ENCODE measurements at regions not wholly inside any gene's neighbourhood (a gene's known extent, or its start where the extent isn't known, plus 50 kb on each side); places are given as distances from the start of the nearest gene placed in this dataset.
A peak's percentile ranks its signal among the peaks of the same experiment; 100 is the strongest.

DNA sequence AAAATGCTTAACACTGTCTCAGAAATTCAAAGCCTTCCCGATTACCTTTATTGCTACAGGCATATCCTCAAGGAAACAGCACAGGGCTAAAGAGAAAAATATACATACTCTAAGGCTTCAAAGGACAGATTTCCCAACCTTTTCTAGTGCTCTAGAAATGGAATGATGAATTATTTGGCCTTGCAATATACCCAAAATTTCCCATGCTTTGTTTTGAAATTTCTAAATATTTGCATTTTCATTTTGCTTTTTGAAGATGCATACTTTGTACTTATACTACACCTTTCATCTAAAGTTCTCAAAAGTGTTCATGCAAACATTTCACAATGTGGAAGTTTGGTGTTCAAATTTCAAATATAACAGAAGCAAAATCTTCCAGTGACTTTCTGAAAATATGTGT lies 312.7 kb upstream of the PDE4D start (continued):
- TF ChIP-seq POGZ (CRISPR knock-in tag; IDR thresholded peaks at IDR 0.05) = no peak
- TF ChIP-seq, protein P1, sequence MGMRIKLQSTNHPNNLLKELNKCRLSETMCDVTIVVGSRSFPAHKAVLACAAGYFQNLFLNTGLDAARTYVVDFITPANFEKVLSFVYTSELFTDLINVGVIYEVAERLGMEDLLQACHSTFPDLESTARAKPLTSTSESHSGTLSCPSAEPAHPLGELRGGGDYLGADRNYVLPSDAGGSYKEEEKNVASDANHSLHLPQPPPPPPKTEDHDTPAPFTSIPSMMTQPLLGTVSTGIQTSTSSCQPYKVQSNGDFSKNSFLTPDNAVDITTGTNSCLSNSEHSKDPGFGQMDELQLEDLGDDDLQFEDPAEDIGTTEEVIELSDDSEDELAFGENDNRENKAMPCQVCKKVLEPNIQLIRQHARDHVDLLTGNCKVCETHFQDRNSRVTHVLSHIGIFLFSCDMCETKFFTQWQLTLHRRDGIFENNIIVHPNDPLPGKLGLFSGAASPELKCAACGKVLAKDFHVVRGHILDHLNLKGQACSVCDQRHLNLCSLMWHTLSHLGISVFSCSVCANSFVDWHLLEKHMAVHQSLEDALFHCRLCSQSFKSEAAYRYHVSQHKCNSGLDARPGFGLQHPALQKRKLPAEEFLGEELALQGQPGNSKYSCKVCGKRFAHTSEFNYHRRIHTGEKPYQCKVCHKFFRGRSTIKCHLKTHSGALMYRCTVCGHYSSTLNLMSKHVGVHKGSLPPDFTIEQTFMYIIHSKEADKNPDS (CRISPR knock-in tag; IDR thresholded peaks at IDR 0.05) = no peak
- TF ChIP-seq ISL2 (CRISPR knock-in tag; IDR thresholded peaks at IDR 0.05) = peak; percentile 94
- 0 out of 2 replicates have a peak, but pooled peaks have one; percentile 47 for TF ChIP-seq SOX5 (CRISPR knock-in tag; IDR thresholded peaks at IDR 0.05; ENCODE audit: borderline replicate concordance)
- TF ChIP-seq HOXA5 (CRISPR knock-in tag; IDR thresholded peaks at IDR 0.05) = no peak
- TF ChIP-seq ZNF614 (CRISPR knock-in tag; IDR thresholded peaks at IDR 0.05; ENCODE audit: borderline replicate concordance) = no peak
- TF ChIP-seq TCF7L2 (IDR thresholded peaks at IDR 0.05; ENCODE audit: low read depth, low read length) = peak; percentile 72; the same call in 1 of the 2 replicates
- no peak for TF ChIP-seq ZBTB7A (CRISPR knock-in tag; IDR thresholded peaks at IDR 0.05)
- TF ChIP-seq, protein P2, sequence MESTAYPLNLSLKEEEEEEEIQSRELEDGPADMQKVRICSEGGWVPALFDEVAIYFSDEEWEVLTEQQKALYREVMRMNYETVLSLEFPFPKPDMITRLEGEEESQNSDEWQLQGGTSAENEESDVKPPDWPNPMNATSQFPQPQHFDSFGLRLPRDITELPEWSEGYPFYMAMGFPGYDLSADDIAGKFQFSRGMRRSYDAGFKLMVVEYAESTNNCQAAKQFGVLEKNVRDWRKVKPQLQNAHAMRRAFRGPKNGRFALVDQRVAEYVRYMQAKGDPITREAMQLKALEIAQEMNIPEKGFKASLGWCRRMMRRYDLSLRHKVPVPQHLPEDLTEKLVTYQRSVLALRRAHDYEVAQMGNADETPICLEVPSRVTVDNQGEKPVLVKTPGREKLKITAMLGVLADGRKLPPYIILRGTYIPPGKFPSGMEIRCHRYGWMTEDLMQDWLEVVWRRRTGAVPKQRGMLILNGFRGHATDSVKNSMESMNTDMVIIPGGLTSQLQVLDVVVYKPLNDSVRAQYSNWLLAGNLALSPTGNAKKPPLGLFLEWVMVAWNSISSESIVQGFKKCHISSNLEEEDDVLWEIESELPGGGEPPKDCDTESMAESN (CRISPR knock-in tag; conservative IDR thresholded peaks at IDR 0.05) = no peak
- no peak for TF ChIP-seq SMARCC2 (IDR thresholded peaks at IDR 0.05)
- TF ChIP-seq, protein P3, sequence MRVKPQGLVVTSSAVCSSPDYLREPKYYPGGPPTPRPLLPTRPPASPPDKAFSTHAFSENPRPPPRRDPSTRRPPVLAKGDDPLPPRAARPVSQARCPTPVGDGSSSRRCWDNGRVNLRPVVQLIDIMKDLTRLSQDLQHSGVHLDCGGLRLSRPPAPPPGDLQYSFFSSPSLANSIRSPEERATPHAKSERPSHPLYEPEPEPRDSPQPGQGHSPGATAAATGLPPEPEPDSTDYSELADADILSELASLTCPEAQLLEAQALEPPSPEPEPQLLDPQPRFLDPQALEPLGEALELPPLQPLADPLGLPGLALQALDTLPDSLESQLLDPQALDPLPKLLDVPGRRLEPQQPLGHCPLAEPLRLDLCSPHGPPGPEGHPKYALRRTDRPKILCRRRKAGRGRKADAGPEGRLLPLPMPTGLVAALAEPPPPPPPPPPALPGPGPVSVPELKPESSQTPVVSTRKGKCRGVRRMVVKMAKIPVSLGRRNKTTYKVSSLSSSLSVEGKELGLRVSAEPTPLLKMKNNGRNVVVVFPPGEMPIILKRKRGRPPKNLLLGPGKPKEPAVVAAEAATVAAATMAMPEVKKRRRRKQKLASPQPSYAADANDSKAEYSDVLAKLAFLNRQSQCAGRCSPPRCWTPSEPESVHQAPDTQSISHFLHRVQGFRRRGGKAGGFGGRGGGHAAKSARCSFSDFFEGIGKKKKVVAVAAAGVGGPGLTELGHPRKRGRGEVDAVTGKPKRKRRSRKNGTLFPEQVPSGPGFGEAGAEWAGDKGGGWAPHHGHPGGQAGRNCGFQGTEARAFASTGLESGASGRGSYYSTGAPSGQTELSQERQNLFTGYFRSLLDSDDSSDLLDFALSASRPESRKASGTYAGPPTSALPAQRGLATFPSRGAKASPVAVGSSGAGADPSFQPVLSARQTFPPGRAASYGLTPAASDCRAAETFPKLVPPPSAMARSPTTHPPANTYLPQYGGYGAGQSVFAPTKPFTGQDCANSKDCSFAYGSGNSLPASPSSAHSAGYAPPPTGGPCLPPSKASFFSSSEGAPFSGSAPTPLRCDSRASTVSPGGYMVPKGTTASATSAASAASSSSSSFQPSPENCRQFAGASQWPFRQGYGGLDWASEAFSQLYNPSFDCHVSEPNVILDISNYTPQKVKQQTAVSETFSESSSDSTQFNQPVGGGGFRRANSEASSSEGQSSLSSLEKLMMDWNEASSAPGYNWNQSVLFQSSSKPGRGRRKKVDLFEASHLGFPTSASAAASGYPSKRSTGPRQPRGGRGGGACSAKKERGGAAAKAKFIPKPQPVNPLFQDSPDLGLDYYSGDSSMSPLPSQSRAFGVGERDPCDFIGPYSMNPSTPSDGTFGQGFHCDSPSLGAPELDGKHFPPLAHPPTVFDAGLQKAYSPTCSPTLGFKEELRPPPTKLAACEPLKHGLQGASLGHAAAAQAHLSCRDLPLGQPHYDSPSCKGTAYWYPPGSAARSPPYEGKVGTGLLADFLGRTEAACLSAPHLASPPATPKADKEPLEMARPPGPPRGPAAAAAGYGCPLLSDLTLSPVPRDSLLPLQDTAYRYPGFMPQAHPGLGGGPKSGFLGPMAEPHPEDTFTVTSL (CRISPR knock-in tag; IDR thresholded peaks at IDR 0.05; ENCODE audit: borderline replicate concordance) = no peak
- TF ChIP-seq, protein P4, sequence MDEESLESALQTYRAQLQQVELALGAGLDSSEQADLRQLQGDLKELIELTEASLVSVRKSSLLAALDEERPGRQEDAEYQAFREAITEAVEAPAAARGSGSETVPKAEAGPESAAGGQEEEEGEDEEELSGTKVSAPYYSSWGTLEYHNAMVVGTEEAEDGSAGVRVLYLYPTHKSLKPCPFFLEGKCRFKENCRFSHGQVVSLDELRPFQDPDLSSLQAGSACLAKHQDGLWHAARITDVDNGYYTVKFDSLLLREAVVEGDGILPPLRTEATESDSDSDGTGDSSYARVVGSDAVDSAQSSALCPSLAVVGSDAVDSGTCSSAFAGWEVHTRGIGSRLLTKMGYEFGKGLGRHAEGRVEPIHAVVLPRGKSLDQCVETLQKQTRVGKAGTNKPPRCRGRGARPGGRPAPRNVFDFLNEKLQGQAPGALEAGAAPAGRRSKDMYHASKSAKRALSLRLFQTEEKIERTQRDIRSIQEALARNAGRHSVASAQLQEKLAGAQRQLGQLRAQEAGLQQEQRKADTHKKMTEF (CRISPR knock-in tag; IDR thresholded peaks at IDR 0.05) = peak; percentile 40; the same call in 1 of the 2 replicates
- no peak for TF ChIP-seq FOXP1 (IDR thresholded peaks at IDR 0.05)
- peak; percentile 53; the same call in 1 of the 2 replicates for TF ChIP-seq FOXP1 (CRISPR knock-in tag; IDR thresholded peaks at IDR 0.05)
- no peak for TF ChIP-seq ZNF224 (CRISPR knock-in tag; IDR thresholded peaks at IDR 0.05)
- TF ChIP-seq ZNF34 (CRISPR knock-in tag; IDR thresholded peaks at IDR 0.05; ENCODE audit: borderline replicate concordance) = no peak
- TF ChIP-seq, protein P5, sequence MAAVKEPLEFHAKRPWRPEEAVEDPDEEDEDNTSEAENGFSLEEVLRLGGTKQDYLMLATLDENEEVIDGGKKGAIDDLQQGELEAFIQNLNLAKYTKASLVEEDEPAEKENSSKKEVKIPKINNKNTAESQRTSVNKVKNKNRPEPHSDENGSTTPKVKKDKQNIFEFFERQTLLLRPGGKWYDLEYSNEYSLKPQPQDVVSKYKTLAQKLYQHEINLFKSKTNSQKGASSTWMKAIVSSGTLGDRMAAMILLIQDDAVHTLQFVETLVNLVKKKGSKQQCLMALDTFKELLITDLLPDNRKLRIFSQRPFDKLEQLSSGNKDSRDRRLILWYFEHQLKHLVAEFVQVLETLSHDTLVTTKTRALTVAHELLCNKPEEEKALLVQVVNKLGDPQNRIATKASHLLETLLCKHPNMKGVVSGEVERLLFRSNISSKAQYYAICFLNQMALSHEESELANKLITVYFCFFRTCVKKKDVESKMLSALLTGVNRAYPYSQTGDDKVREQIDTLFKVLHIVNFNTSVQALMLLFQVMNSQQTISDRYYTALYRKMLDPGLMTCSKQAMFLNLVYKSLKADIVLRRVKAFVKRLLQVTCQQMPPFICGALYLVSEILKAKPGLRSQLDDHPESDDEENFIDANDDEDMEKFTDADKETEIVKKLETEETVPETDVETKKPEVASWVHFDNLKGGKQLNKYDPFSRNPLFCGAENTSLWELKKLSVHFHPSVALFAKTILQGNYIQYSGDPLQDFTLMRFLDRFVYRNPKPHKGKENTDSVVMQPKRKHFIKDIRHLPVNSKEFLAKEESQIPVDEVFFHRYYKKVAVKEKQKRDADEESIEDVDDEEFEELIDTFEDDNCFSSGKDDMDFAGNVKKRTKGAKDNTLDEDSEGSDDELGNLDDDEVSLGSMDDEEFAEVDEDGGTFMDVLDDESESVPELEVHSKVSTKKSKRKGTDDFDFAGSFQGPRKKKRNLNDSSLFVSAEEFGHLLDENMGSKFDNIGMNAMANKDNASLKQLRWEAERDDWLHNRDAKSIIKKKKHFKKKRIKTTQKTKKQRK (IDR thresholded peaks at IDR 0.05; ENCODE audit: low read length) = no peak
